GM19397 (cell line): ENCODE measurements at regions not wholly inside any gene's neighbourhood (a gene's known extent, or its start where the extent isn't known, plus 50 kb on each side); places are given as distances from the start of the nearest gene placed in this dataset.

ENCODE experiments used
- ATAC-seq: cut with Tn5 transposase; IDR thresholded peaks from one replicate; pipeline ENCODE4 v1.9.1; 2021; ENCODE audit warnings: mild to moderate bottlenecking, moderate library complexity; ENCODE audit not compliant: unreplicated experiment

DNA sequence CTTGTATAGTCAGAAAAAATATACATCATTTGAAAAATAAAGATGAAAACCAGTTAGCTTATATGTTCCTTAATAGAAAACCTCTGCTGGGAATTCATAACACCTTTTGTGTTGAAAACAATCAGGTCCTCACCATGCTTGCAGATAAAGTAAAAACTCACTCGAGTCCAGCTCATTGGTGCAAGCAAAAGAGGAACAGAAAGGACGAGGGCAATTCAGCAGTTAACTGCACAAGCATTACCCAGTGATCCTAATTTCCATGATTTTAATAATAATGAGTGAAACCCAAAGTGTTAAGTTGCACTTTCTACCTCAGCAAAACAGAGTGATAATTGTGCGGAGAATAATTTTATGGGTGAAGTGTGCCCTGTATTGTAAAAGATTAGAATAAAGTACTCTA, 839.9 kb downstream of the BCL11A start:
- peak; percentile 76 for ATAC-seq

DNA sequence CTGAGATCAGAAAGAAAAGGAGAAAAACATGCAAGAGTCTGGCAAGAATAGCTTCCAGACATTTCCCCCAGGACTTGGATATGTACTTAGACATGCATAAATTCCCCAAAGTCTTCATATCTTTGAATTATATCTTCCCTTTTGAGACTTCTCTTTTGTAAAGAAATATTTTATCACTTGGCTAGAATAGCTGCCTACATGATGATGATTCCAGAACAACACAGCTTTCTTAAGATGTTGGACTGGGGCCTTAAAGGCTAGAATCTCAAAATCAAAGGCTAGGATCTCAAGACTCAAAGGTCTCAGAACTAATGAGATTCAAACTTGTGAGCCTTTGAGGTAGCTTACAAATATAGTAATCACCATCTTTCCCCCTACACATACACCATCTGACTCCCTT, 842.3 kb downstream of the BCL11A start:
- no peak for ATAC-seq

DNA sequence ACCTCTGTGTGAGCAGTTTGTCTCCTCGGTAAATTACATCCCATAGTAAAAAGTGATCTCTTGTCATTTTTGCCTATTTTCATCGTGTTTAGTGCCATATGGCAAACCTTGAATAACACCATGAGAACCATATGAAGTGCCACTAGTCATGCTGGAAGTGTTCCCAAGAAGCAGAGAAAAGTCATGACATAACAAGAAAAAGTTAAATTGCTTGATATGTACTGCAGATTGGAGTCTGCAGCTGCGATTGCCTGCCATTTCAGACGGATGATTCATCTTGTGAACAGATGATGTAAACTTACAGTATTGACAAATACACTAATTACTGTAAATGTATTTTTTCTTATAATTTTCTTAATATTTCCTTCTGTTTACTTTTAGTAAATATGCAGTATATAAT, 846.7 kb downstream of the BCL11A start:
- no peak for ATAC-seq

DNA sequence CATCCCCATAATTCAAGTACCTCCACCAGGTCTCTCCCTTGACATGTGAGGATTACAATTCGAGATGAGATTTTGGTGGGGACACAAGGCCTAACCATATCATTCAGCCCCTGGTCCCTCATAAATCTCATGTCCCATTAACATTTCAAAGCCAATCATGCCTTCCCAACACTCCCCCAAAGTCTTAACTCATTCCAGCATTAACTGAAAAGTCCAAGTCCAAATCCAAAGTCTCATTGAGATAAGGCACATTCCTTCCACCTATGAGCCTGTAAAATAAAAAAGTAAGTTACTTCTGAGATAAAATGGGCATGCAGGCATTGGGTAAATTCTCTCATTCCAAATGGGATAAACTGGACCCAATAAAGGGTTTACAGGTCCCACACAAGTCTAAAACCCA, 849.7 kb downstream of the BCL11A start:
- no peak for ATAC-seq

DNA sequence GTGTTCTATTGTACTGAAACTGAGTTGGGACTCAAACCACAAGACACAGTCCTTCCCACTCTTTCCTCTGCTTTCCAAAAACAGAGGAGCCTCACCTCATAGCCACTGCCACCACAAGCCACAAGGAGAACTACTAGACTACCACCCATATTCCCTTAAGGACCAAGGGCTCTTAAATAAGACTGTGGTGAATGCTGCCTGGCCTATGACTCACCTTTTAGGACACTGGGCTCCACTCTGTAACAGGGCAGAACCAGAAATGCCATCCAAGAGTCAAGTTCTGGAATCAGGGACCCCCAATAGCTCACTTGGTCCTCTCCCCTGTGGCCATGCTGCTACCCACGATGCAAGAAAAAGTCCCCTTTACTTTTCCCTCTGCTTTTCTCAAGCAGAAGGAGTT, 851.4 kb downstream of the BCL11A start:
- ATAC-seq = no peak

DNA sequence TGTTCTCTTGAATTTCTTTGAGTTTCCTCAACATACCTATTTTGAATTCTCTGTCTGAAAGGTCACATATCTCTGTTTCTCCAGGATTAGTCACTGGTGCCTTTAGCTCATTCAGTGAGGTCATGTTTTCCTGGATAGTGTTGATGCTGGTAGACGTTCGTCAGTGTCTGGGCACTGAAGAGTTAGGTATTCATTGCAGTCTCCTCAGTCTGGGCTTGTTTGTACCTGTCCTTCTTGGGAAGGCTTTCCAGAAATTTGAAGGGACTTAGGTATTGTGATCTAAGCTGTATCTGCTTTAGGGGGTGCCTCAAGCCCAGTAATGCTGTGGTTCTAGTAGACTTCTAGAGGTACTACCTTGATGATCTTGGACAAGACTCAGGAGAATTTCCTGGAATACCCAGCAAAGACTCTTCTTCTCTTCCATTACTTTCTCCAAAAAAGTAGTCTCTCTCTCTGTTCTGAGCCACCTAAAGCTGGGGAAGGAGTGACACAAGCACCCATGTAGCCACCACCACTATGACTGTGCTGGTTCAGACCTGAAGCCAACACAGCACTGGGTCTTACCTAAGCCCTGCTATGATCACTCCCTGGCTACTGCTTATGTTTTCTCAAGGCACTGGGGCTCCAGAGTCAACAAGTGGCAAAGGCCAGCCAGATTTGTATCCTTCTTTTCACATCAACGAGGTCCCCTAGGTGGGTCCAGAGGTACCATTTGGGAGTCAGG, 852.0 kb downstream of the BCL11A start:
- no peak for ATAC-seq

DNA sequence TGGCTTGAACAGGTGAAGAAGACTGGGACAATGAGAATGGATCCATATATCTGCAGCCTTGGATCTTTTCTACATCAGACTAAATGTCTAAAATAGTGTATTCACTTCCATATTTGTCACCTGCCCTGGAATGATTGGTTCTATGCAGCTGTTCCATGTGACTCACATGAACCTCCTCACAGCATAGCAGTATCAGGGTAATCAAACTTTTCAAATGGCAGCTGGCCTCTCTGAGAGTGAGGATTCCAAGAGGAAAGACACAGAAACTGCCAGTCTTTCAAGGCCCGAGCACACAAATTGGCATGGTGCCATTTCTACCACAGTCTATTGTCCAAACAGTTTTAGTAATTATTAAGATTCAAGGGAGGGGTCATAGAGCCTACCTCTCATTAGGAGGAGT, 859.3 kb downstream of the BCL11A start:
- no peak for ATAC-seq

DNA sequence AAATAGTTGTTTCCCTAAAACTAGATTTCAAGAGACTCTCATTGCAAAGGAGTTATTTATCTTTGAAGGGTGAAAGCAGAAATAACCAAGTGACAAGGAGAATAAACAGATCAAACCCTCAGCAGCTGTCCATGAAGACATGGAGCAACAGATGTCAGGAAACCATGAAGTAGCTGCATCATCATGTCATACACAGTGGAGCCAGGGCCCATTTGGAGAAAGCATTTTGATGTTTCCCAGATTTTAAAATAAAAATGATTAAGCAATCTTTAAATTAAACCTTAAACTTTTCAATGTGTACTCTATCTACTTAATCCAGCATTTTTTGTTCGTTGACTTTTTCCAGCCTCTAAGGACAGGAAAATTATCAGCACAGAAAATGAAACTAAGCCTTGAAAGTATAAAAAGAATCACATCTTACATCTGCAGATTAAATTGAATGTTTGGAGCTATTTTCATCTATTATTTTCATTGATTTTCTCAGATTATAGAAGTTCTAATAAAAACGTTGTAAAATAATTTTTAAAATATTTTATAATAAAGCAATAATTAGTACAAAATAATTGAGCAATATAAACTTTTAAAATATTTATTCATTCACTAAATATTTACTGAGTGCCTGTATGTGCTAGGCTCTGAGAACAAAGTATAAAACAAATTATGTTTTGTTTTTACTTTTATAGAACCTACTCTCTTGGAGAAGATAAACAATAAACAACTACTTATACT, 860.1 kb downstream of the BCL11A start:
- no peak for ATAC-seq

DNA sequence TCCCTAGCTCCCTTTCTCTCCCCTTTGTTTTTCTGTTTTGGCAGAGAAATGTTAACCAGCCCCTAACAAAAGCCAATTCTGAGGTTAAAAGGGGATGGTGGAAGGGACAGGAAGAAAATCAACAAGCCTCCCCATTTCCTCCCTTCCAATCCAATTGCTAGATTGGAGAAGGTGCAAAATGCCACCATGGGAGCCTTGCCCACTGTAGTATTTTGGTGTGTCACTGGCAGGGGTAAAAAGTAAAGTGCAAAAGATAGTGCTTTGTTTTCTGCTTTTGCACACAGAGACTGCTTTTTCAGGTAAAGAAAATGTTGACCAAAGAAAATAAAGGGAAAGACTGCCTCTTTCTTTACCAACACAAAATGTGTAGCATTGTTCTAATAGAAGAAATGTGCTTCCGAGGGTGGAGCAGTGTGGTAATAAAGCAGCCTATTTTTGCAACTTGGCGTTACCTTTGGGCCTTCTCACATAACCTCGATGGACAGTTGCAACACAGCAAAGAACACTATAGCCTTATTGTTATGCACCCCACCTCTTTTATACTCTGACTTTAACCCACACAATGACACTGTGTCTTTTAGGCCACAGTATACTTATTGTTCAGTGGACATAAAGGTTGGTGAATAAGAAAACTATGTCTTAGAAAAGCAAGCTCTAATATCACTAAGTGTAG, 861.8 kb downstream of the BCL11A start:
- no peak for ATAC-seq

DNA sequence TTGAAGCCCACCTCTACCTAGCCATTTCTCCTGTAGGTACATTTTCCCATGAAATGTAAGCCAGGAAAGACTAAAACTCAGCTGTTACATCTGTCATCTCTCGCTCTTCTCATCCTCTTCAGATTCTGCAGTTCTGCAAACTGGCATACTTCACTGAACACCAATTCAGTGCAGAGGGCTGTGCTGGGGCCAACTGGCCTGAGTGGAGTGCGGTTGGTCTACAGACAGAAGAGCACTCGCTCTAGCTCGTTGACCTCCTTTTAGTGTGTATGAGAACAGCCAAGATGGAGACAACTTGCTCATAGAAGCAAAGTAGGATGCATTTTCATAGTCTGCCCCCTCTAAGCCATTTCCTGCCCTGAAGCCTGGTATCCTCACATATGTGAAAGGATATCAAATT, 862.6 kb downstream of the BCL11A start:
- no peak for ATAC-seq

DNA sequence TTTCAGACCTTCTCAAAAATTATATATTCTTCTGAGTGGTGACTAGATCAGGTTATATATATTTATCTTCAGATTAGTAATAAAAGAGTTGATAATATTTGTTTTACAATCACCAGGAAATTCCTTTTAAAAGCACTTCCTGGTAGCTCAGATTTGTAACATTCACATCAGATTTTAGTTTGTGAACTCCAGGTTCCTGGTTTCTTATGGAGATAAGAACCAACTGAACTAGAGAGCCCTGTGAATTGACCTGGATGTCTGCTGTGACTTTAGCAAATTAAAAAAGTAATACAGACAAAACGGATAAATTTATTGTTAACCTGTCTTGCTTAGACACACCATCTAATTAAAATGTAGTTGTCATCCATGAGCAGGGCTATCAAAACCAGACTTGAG, 868.7 kb downstream of the BCL11A start:
- ATAC-seq = no peak

DNA sequence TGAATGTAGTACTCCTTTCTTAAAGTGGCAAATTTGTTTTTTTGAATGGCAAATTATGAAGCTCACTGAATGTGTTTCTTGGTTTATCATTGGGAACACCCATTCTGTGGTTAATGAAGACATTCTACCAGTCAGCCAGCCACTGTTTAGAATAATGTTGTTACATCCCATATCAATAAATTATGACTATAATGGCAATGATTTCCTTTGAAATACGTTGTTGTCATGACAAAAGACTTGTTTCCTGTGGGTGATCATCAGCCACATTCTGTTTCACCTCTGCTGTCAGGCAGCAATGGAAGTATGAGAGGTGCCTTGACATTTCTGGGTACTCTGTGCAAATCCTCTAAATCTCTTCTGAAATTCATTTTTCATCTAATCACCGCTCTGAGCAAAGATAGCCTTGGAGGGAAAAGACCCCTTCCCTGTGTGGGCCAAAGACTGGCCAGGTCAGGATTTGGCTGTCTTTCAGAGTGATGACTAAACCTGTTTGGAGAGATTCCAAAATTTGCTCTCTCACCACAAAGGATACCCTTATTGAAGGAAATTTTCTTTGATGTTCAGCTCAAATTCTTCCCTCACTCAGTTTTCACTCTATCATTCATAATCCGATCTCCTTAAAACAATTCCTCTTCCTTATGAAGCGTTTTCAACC, 869.2 kb downstream of the BCL11A start:
- ATAC-seq = no peak

DNA sequence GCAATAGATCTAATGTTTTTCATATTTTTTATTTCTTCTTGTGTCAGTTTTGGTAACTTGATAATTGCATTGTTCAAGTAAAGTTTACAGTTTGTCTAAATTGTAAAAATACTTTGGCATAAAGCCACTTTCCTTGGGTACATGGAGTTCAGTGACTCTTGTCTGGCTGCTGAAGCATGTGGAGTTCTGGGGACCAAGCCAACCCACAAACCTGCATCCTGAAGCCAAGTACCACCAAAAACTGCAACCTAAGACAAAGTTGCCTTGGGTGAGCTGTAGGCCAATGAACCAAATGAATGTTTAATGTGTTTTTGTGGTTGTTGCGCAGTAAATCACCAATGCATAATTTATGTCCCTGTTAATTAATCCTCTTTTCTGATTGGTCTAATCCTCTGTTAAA, 872.6 kb downstream of the BCL11A start:
- no peak for ATAC-seq

DNA sequence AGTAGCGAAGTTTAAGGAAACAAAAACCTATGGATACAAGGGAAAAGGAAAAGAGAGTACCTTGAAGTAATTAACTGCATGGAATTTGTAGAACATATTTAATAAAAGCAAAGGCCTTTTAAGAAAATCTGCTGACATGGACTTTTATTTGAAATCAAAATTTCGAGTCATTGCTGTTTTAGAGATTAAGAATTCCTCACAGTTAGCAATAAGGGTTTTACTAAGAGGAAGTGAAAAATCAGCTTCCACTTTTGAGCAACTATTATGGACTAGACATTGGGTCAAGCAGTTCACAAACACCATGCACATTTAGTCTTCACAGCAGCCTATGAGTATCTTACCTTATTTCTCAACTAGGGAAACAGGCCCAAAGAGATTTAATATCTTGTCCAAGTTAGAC, 876.3 kb downstream of the BCL11A start:
- ATAC-seq = no peak

DNA sequence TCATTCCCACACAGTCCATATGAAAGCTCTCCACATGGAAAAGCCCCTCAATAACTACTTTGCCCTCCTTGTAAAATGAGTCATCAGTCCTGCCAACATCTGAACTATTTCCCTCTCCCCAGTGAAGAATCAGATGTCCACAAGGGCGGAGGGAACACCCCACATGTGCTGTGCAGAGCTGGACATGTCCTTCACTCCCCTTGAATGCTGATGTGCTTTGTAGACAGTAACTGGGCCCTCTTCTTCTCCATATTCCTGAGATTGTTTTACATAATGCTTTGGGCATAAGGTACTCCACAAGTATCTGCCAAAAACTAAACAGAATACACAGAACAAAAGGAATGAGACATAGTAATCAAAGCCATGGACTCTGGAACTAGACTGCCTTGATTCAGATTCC, 879.4 kb downstream of the BCL11A start:
- no peak for ATAC-seq

DNA sequence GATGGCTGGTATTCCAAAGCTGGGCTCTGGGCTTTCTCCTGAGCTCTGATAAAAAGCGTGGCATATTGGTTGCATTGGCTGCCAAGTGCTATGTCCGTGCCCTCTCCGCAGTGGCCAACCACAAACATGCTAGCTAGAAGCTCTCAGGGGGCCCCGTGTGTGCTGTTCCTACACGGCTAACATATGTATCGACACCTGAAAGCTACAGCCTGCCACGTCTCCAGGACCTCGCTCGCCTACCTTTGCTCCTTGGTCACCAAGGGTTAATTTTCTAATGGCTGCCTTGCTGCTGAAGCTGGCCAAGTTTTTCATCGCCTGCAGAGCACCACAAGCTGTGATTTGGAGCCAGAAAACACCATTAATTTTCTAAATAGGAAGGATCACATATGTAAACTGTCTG, 888.4 kb downstream of the BCL11A start:
- ATAC-seq = no peak

DNA sequence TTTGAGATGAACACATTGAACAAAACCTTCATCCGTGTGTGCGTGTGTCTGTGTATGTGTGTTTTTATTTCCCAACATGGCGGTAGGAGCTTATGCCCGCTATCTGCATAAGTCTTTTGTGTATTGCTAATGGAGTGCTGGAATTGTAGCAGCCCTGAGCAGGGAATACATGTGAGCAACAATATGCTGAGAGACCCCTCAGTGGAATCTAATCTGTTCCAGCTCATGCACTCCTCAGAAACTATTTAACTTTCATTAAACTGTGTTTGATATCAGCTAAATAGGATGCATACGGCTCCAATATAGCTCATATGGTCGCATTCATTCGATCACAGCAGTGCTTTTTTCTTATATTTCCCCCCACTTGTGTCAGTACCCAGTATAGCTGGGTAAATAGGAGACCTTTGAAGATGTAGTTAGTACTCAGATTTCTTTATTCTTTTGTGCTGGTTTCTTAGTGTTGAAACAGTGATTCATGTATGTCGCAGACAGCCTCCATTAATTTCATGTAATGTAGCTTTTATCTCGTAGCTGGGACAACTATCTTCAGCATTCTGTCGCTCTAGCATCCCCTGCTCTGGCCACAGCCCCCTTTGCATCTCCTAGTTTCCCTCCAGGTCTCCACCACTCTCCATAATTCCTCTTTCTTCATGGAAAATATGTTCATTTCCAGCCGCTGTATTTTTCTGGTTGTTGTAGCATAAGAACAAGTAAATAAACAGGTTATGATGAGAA, 891.2 kb downstream of the BCL11A start:
- ATAC-seq = no peak

DNA sequence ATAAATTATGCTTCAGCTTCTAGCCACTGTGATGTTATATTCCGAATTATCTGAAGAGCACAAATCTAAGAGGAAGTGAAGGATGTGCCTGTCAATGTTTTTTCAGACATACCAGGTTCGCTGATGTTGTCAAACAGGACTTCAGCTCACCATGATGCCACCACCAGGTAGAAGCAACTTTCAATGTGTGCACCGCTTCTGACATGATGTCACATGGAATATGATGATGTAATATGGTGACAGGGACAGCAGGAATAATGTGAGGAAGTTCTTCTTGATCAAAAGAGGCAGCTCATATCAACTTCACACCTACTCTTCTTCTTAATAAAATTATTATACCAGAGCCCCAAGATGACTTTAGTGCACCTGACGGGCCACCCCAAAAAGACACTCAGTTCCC, 893.2 kb downstream of the BCL11A start:
- ATAC-seq = no peak

DNA sequence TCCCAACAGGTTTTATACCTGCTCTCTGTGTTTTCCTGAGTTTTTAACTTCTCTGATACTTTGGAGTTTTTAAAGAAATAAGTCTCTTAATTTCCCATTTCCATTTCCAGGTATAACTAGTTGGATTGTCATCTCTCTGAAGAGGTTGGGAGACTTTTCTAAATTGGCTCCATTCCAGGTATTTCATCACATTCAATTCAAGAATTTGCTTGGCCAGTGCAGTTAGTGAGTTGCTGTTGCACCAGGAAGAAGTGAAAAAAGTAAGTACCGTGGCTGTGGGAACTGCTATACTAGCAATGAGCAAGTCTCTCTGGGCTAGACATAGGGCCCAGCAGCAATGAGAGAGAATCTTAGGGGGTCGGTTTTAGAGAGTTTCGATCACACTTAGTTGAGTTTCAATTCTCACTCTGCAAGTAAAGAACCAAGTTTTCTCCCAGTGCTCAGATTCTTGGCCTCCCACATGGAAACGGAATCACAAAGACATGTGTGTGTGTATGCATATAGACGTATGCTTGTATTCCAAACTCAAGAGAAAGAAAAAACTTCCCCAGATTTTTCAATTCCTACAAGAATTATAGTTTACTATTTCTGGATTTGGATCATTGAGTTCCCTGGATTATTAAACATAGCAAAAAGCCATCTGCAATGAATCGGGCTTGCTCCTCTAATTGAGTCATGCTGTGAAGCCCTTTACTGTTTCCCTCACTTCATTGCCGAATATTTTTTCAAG, 894.4 kb downstream of the BCL11A start:
- ATAC-seq = no peak

DNA sequence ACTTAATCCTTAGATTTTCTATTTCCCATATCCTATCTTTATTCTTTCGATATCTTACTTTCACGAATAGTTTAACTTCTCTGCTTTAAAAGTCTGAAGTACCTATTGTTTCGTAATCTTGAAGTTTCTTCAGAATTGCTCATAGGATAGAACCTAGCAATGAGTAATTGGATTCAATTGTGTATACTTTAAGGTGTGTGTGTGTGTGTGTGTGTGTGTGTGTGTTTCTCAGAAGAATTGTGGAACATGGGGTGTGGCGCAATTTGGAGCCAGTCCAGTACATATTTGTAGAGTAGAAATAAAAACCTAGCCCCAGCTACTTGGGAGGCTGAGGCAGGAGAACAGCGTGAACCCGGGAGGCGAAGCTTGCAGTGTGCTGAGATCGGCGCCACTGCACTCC, 897.6 kb downstream of the BCL11A start:
- no peak for ATAC-seq
